ENCODE measurements at regions not wholly inside any gene's neighbourhood (a gene's known extent, or its start where the extent isn't known, plus 50 kb on each side); places are given as distances from the start of the nearest gene placed in this dataset.
"Not testable (repeated sequence)": the region's sequence is repeated elsewhere in the genome, so short reads cannot be mapped to it uniquely, and the experiment has no call there.

GRCh38 chr9:88884291-88884690 is 107.0 kb upstream of the S1PR3 start:
- not testable (repeated sequence) for TF ChIP-seq CTCF (IDR thresholded peaks at IDR 0.05); ZFX (IDR thresholded peaks at IDR 0.05; ENCODE audit: borderline replicate concordance)

Data from 22Rv1 (cell line).